Keratinocyte (primary cell): ENCODE measurements at regions not wholly inside any gene's neighbourhood (a gene's known extent, or its start where the extent isn't known, plus 50 kb on each side); places are given as distances from the start of the nearest gene placed in this dataset.

Source experiments
- CTCF ChIP-seq, 3 experiments: IDR thresholded peaks in 1 of 3; conservative IDR thresholded peaks in 1 of 3; optimal IDR thresholded peaks in 1 of 3; 2 replicates in 2 of 3; 3 replicates in 1 of 3; pipeline versions ENCODE3 to v1.5.1; 2011; ENCODE audit warnings: low read length in 3 of 3, mild to moderate bottlenecking in 3 of 3, moderate library complexity in 2 of 3, control low read depth in 1 of 3, inconsistent platforms in 1 of 3; ENCODE audit not compliant: insufficient read depth in 2 of 3; ENCODE audit errors: extremely low read depth in 1 of 3
- EZH2 ChIP-seq: IDR thresholded peaks from one replicate; pipeline ENCODE4 v1.6.1; 2012; ENCODE audit warnings: inconsistent platforms, mild to moderate bottlenecking, low read length, moderate library complexity

DNA sequence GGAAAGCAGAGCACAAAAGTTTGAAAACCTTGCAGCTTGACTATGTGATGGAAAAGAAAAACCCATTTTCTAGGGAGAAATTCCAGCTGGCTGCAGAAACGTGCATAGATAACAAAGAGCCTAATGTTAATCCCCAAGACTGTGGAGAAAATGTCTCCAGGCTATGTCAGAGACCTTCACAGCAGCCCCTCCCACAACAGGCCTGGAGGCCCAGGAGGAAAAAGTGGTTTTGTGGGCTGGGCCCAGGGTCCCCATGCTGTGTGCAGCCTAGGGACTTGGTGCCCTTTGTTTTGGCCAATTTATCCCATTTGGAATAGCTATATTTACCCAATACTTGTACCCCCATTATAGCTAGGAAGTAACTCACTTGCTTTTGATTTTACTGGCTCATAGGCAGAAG is 484.1 kb upstream of the HTR1E start:
- TF ChIP-seq CTCF (optimal IDR thresholded peaks at IDR 0.05 in 1 of 3, IDR thresholded peaks at IDR 0.05 in 1 of 3, conservative IDR thresholded peaks at IDR 0.05 in 1 of 3; ENCODE audit: extremely low read depth in 1 of 3, insufficient read depth in 2 of 3, low read length in 3 of 3) (no peak), EZH2 (no peak)
